Left ventricle myocardium superior (tissue), 1 donor: ENCODE measurements at regions not wholly inside any gene's neighbourhood (a gene's known extent, or its start where the extent isn't known, plus 50 kb on each side); places are given as distances from the start of the nearest gene placed in this dataset.
A peak's percentile ranks its signal among the peaks of the same experiment; 100 is the strongest.

ENCODE experiments used
- ATAC-seq: fragments of 200-7000 bp; cut with Tn5 transposase; one replicate; pipeline ENCODE4 v1.9.1; 2020; ENCODE audit warnings: mild to moderate bottlenecking, moderate library complexity
- DNase-seq: peaks from one replicate; pipeline ENCODE4 v3.0.0-alpha.2; 2020
- intact Hi-C: fragments of 100-400 bp; cut with micrococcal nuclease; formaldehyde crosslinking; loops from one replicate; pipeline ENCODE4 v1.11.0; 2022
- donor health status: DM: no; HTN: yes; CAD: no; lungs with severe emphysema.

DNA sequence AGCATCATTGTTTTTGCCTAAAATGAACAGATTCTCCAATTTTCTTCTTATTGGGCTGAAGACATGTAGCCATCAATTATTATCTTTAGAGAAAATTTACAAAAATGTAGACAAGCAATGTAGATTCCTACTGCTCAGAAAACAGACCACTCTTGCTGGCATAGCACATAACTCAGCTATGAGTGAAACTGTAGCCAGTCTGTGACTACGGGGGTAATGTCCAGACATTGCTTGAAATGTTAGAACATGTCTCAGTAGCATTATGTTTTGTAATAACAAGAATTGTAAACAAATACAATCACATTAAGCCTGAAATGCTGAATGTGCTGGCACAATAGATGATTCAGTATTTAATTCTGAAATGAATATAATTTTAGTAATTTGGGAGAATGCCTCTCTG, 265.7 kb upstream of the KCNJ16 start:
- ATAC-seq (no peak), DNase-seq (no peak)
- intact Hi-C loops = no loop called here

GRCh38 chr17:69810326-69810965, 264.6 kb upstream of the KCNJ16 start:
- no peak for ATAC-seq
- DNase-seq = no peak
- intact Hi-C loops = no loop called here

- ATAC-seq = no peak
- intact Hi-C loops = no loop called here
- DNase-seq = no peak
Observed at GRCh38 chr17:69812240-69812837, 262.7 kb upstream of the KCNJ16 start.

- DNase-seq (no peak), ATAC-seq (no peak)
- intact Hi-C loops = no loop called here
Observed at GRCh38 chr17:69814031-69814430, 261.0 kb upstream of the KCNJ16 start.

DNA sequence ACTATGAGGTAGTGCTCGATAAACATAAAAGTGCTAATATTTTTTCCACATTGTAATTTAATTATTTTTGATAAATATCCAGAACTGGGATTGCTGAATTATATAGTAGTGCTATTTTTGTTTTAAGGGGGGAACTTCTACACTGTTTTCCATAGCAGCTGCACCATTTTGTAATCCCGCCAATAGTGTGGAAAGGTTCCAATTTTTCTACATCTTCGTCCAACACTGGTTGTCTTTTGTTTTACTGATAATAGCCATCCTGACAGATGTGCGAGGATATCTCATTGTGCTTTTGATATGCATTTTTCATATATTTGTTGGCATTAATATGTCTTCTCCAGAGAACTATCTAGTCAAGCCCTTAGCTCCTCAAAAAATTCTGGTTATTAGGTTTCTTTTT, 259.6 kb upstream of the KCNJ16 start:
- no peak for ATAC-seq
- DNase-seq = no peak
- intact Hi-C loops = no loop called here

DNA sequence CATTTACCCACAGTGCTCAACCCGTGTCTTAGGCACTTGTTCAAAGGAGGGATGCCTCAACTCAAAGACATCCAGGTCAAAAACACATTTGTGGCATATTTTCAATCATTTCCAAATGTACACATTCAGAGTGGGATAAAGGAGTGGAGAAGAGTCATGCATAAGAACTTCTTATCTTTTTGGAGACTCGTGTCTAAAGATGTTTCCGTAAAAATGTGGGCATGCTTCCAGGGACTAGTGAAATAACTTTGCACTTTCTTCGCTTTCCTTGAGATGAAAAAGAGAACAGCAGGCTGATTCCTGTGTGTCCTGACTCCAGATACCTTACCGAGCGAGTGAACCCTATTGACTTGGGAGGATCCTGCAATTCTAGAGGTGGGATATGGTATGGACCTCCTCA, 256.6 kb upstream of the KCNJ16 start:
- ATAC-seq (no peak), DNase-seq (no peak)
- intact Hi-C loops = no loop called here

- intact Hi-C loops = no loop called here
- ATAC-seq (no peak), DNase-seq (no peak)
Observed at GRCh38 chr17:69819316-69820087, 255.5 kb upstream of the KCNJ16 start.

DNA sequence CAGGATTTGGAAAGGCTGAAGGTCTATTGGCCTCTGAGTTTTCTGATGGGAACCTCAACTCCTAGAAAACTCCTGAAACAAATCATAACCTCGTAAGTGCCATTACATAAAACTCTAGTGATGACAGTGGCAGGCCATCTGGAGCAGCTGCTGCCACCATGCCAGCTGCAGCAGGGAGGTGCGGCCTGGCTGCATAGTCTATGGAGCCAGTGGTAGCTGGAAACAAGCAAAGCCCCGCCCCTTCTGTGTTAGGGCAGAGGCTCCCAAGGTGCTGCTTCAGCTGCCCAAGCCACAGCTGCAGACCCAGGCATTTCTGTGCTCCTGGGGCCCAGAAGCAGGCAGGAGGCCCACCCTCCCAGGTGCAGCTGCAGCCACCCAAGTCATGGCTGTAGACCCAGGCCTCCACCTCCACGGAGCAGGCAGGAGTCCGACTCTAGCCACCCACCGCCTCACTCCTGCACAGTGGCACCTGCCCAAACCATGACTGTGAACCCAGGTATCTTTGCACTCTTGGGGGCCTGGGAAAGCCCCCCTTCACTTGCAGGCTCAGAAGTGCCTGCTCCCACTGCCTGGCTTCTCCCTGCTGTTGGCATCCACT, 254.1 kb upstream of the KCNJ16 start:
- DNase-seq (no peak), ATAC-seq (no peak)
- intact Hi-C loops = no loop called here

DNA sequence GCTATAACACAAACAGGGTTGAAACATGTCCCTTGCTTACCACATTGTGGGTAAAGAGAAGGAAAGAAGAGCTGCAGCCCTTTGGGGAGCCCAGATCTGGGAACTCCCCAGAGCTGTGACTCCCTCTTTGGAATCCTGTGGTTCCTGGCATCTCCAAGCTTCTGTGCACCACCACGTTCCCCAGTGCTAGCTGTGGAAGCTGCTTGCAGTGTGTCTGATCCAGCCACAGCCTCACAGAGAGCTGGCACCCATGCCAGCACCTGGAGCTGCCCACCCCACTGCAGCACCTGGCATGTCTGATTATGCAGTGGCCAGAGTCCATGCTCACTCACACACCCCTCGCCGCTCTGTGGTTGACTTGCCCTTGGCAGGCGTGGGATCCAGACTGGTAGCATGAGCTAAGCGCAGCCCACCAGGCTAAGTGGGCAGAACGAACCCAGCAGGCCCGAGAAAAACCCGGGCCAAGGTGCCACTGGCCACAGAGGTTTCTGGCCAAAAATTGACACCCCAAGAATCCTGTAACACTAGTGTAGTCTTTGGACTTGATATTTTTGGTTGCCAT, 252.6 kb upstream of the KCNJ16 start:
- intact Hi-C loops = no loop called here
- DNase-seq = no peak
- no peak for ATAC-seq

- DNase-seq (peak; percentile 52), ATAC-seq (peak; percentile 86)
- intact Hi-C loops = no loop called here
Observed at GRCh38 chr17:69828087-69828486, 246.9 kb upstream of the KCNJ16 start.

GRCh38 chr17:69834494-69834893, 240.5 kb upstream of the KCNJ16 start:
- intact Hi-C loops = no loop called here
- DNase-seq (no peak), ATAC-seq (no peak)

GRCh38 chr17:69851736-69852135, 223.3 kb upstream of the KCNJ16 start:
- no peak for DNase-seq

GRCh38 chr17:69853541-69854224, 221.3 kb upstream of the KCNJ16 start:
- peak; percentile 79 for ATAC-seq
- DNase-seq = no peak
- intact Hi-C loops = no loop called here

More at GRCh38 chr17:69851736-69852135, 223.3 kb upstream of the KCNJ16 start:
- intact Hi-C loops = no loop called here
- no peak for ATAC-seq

DNA sequence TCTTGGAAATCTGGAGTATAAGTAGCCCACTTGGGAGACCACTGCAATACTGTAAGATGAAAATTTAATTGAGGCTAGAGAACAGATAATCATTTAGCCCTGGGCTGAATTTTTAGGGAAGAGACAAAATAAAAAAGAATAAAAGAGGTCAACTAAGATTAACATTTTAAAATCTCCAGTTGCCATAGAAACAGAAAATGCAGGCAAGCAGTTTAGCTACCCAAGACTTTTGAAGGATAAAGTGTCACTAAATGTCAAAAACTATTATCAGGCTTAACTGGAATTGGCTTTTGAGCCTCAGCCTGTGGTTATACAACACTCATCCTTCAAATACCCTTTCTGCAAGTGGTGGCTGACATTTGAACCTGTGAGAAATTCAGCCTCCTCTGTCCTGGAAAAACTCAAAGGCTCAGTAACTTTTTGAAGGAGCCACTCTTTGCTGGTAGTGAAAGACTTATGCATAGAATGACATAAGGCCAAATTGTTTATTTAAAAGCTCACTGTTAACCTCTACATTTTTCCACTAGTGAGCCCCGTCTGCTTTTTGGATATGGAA, 220.7 kb upstream of the KCNJ16 start:
- DNase-seq (no peak), ATAC-seq (peak; percentile 29)
- intact Hi-C loops = no loop called here

GRCh38 chr17:69856946-69857345, 218.1 kb upstream of the KCNJ16 start:
- ATAC-seq = no peak
- DNase-seq = no peak
- intact Hi-C loops = no loop called here

GRCh38 chr17:69857412-69857835, 217.6 kb upstream of the KCNJ16 start:
- DNase-seq = no peak
- no peak for ATAC-seq
- intact Hi-C loops = no loop called here

DNA sequence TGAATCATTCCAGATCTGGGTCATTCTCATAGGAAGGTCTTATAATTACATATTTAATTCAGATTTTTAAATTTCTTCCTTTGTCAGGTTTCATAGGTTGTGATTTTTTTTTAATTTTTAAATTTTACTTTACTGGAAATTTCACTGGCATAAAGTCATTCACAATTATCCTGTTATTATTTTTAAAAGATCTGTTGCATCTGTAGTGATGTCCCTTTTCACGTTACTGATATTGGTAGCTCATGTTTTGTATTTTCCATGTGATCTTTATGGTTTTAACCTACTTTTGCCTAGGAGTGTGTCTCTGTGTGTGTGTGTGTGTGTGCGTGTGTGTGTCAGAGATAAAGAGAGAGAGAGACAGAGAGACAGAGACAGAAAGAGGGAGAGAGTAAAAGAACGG, 216.6 kb upstream of the KCNJ16 start:
- DNase-seq (no peak), ATAC-seq (no peak)
- intact Hi-C loops = no loop called here

DNA sequence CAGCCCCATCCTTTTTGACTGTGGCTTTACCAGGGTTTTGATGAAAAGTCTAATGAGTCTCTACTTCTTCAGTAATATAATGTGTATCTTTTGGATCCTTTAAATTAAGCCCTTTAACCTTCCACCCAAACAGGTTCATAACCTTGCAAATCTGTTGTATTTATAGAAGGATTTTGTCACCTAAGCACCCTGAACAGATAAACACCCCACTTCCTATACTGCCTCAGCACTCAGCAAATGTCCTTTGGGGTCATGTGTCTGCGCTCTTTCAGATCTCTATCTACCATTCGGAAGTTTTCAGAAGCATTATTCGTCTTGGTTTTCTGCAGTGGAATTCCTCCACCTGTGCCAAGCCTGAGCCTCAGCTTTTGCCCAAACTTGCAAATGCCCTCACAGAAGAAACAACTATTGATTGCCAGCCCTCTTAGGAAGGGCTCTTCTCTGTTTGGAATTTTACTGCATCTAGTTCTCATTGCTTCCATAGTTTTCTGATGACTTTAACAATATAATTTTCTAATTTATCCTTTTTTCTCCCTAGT, 214.8 kb upstream of the KCNJ16 start:
- no peak for ATAC-seq
- intact Hi-C loops = no loop called here
- no peak for DNase-seq

- DNase-seq (no peak), ATAC-seq (no peak)
- intact Hi-C loops = no loop called here
Observed at GRCh38 chr17:69864462-69864861, 210.6 kb upstream of the KCNJ16 start.
